ENCODE measurements at regions not wholly inside any gene's neighbourhood (a gene's known extent, or its start where the extent isn't known, plus 50 kb on each side); places are given as distances from the start of the nearest gene placed in this dataset.

DNA sequence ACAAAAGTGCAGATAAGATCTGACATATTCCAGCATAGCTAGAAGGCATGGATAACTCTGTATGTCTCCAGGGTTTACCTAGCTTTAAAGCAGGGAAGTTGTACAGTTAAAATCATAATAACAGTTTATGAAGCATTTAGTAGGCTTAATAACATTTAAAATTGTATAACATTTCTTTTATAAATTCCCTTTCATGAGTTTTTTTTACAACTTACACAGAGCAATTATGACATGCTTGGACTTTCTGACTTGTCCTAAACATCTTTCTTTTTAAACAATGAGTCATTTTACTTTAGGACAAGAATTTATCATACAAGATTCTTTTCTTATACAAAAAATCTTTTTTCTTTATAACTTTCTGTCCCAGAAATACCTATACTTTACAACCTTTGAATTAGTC, 408.5 kb upstream of the NEGR1 start:
- Mint-ChIP-seq H3K4me1 (ENCODE audit: low read depth) (no peaks in the 10 kb centered on the region), H3K4me3 (no peak overlapping the region), H3K27me3 (ENCODE audit: insufficient read depth) (no peaks in the 10 kb centered on the region), H3K36me3 (ENCODE audit: low read depth) (no peaks in the 10 kb centered on the region), H3K9me3 (no peaks in the 10 kb centered on the region), H3K27ac (no peak overlapping the region)
- intact Hi-C loops (cut with micrococcal nuclease): no loop called here
- no peak for DNase-seq (ENCODE audit: low spot score)

DNA sequence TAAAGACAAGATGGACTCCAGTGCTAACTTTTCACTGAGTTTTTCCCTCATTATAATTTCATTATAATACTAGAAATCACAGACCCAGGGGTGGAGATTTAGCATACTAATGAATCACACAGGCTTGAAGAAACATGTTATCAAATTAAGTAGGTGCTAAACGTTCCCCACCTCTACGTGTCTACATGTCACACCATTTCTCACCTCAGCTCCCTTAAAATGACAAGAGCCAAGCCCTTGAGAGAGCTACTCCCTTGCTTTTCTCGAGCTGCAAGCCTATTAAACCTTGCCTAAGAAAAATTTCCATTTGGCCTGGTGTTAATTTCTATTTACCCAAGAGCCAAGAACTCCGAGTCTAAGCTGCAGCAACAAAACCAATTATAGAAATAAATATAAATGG, 396.3 kb upstream of the NEGR1 start:
- Mint-ChIP-seq H3K4me1 (ENCODE audit: low read depth) (no peaks in the 10 kb centered on the region), H3K9me3 (no peaks in the 10 kb centered on the region), H3K27me3 (ENCODE audit: insufficient read depth) (no peaks in the 10 kb centered on the region), H3K4me3 (no peak overlapping the region), H3K27ac (no peak overlapping the region), H3K36me3 (ENCODE audit: low read depth) (no peaks in the 10 kb centered on the region)
- intact Hi-C loops (cut with micrococcal nuclease): no loop called here
- DNase-seq (ENCODE audit: low spot score): no peak

DNA sequence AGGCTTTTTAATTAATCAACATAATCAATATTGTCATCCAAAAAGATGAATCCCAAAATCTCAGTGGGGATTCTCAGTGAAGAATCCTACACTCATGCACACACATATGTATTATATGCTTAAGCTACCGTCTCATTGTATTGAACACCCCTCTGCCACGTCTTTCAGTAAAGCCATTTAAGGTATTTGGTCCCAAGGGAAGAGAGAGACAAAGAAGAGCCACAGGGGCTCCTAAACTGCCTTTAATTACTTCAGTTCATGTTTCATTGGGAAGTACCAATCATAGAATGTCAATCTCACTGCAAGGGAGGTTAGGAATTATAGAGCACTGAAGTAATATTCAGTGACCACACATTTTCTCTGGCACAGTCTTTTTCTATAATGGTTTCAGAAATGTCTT, 388.6 kb upstream of the NEGR1 start:
- no peak overlapping the region for H3K27ac Mint-ChIP-seq
- no peaks in the 10 kb centered on the region for H3K4me1 Mint-ChIP-seq (ENCODE audit: low read depth)
- H3K9me3 Mint-ChIP-seq: no peaks in the 10 kb centered on the region
- intact Hi-C loops (cut with micrococcal nuclease): no loop called here
- no peak overlapping the region for H3K4me3 Mint-ChIP-seq
- H3K36me3 Mint-ChIP-seq (ENCODE audit: low read depth): no peaks in the 10 kb centered on the region
- H3K27me3 Mint-ChIP-seq (ENCODE audit: insufficient read depth): no peaks in the 10 kb centered on the region
- DNase-seq (ENCODE audit: low spot score): no peak

DNA sequence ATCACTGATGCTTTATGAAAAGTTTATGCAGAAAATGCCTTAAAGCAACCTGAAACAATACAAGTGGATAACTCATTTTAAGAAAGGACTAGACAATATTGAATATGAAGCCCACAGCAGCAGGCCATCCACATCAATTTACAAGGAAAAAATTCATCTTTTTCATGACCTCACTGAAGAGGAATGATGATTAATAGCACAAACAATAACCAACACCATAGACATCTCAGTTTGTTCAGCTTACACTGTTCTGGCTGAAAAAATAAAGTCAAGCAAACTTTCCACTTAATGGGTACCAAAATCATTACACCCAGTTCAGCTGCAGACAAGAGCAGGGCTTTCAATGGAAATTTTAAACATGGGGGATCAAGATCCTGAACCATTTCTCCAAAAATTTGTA, 380.6 kb upstream of the NEGR1 start:
- DNase-seq (ENCODE audit: low spot score): no peak
- no peaks in the 10 kb centered on the region for H3K36me3 Mint-ChIP-seq (ENCODE audit: low read depth)
- no peak overlapping the region for H3K4me3 Mint-ChIP-seq
- no peak overlapping the region for H3K27ac Mint-ChIP-seq
- intact Hi-C loops (cut with micrococcal nuclease): no loop called here
- no peaks in the 10 kb centered on the region for H3K4me1 Mint-ChIP-seq (ENCODE audit: low read depth)
- H3K27me3 Mint-ChIP-seq (ENCODE audit: insufficient read depth): no peaks in the 10 kb centered on the region
- peaks cover 2% of the 10 kb centered on the region for H3K9me3 Mint-ChIP-seq

DNA sequence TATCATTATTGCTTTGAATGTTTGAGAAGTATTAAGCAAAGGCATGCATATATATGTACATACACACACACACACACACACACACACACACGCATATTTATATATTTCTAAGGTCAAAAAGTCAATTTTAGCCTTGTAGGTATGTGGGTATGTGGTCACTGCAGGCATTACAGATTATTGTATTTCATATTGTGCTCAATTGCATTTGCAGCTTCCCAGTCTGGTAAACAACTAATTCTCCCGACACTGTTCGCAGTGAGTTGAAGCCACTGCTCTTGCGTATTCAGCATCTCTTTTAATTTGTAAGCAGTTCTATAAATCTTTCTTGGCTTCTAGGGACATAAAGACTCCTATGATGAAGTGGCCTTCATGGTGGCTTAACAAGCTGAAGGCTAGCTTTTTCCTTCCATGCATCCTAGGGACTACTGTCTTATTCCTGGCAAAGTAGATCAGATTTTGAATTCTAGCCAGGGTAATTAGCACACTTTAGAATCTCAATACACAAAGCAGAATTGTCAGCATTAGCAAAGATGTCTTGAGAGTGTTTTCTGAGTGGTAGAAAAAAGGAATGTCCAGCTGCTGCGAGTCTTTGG, 368.6 kb upstream of the NEGR1 start:
- H3K9me3 Mint-ChIP-seq: no peaks in the 10 kb centered on the region
- H3K4me1 Mint-ChIP-seq (ENCODE audit: low read depth): no peaks in the 10 kb centered on the region
- no peak overlapping the region for H3K4me3 Mint-ChIP-seq
- no peaks in the 10 kb centered on the region for H3K27me3 Mint-ChIP-seq (ENCODE audit: insufficient read depth)
- no peak overlapping the region for H3K27ac Mint-ChIP-seq
- no peak for DNase-seq (ENCODE audit: low spot score)
- intact Hi-C loops (cut with micrococcal nuclease): no loop called here
- H3K36me3 Mint-ChIP-seq (ENCODE audit: low read depth): no peaks in the 10 kb centered on the region

DNA sequence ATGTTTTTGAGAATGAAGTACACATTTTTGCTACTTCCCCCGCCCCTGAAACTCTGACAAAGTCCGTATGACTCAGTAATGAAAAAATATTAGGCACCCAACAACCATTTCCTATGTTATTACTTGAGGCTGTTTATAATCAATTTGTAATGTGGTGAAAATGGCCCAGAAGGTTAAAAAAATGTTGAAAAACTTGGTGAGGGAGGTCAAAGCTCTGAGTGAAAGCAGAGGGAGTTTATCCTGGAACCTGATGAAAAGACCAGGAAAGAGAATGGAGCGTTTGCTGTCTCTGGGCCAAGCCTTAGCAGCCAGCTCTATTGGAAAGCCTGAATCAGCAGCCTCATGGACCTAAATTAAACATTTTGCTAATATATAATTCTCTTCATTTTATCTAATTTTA, 367.7 kb upstream of the NEGR1 start:
- Mint-ChIP-seq H3K4me3 (no peak overlapping the region), H3K27me3 (ENCODE audit: insufficient read depth) (no peaks in the 10 kb centered on the region), H3K4me1 (ENCODE audit: low read depth) (no peaks in the 10 kb centered on the region), H3K9me3 (no peaks in the 10 kb centered on the region), H3K36me3 (ENCODE audit: low read depth) (no peaks in the 10 kb centered on the region), H3K27ac (no peak overlapping the region)
- intact Hi-C loops (cut with micrococcal nuclease): no loop called here
- no peak for DNase-seq (ENCODE audit: low spot score)

DNA sequence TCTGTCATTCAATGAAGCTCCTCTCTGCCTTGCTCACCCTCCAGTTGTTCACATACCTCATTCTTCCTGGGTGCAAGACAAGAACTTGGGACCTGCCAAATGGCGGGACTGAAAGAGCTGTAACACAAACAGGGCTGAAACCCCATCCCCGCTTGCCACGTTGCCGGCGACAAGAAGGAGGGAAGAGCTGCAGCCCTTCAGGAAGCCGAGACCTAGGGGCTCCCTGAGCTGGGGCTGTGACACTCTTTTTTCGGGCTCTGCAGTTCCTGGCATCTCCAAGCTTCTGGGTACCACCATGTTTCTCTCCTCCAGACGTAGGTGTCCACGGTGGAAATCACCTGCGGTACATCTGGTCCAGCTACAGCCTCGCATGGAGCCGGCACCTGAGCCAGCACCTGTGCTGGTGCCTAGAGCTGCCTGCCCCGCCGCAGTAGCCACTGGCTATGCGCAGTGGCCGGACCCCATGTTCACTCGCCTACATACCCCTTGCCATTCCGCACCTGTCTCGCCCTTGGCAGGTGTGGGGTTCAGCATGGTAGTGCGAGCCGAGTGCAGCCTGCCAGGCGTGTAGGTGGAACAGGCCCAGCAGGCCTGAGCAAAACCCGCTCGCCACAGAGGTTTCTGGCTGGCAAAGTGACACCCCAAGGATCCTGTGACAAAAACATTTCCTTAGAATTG, 367.0 kb upstream of the NEGR1 start:
- H3K4me1 Mint-ChIP-seq (ENCODE audit: low read depth): no peaks in the 10 kb centered on the region
- H3K27me3 Mint-ChIP-seq (ENCODE audit: insufficient read depth): no peaks in the 10 kb centered on the region
- no peaks in the 10 kb centered on the region for H3K9me3 Mint-ChIP-seq
- no peak overlapping the region for H3K4me3 Mint-ChIP-seq
- no peaks in the 10 kb centered on the region for H3K36me3 Mint-ChIP-seq (ENCODE audit: low read depth)
- no peak for DNase-seq (ENCODE audit: low spot score)
- intact Hi-C loops (cut with micrococcal nuclease): no loop called here
- no peak overlapping the region for H3K27ac Mint-ChIP-seq

DNA sequence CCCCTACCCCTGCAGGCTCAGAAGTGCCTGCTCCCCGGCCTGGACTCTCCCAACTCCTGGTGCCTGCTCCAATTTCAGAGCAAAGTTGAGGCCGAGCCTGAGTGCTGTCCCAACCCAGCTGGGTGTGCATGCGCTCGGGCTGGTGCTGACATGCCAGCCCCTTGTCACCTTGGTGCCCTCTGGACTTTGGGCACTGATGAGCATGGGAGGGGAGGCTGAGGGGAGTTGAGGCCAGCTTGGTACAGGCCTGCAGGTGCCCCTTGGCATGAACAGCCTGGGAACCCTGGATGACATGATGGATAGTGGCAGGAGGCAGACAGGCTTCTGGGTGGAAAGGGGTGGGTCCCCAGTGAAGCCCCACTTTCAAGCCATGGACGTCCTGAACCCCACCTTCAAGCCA, 366.1 kb upstream of the NEGR1 start:
- H3K36me3 Mint-ChIP-seq (ENCODE audit: low read depth): no peaks in the 10 kb centered on the region
- no peaks in the 10 kb centered on the region for H3K27me3 Mint-ChIP-seq (ENCODE audit: insufficient read depth)
- no peaks in the 10 kb centered on the region for H3K4me1 Mint-ChIP-seq (ENCODE audit: low read depth)
- no peaks in the 10 kb centered on the region for H3K9me3 Mint-ChIP-seq
- H3K27ac Mint-ChIP-seq: no peak overlapping the region
- intact Hi-C loops (cut with micrococcal nuclease): no loop called here
- no peak overlapping the region for H3K4me3 Mint-ChIP-seq
- DNase-seq (ENCODE audit: low spot score): no peak

DNA sequence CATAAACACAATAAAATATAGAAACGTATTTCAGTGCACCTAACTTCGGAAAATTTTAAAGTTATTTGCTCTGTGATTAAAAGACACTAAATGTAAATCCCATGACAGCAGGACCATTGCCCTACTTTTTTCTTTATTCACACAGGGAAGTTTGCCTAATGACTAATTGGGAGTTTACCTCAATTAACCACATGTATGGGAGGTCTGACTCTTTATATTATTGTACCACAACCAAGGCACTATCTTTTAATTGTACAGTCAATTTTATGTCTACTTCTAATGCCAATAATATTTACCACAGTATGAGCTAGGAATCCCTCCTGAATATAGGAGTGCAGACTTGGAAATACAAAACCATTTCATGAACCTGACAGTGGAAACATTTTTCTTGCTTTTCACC, 360.8 kb upstream of the NEGR1 start:
- intact Hi-C loops (cut with micrococcal nuclease): no loop called here
- Mint-ChIP-seq H3K4me1 (ENCODE audit: low read depth) (no peaks in the 10 kb centered on the region), H3K27ac (no peak overlapping the region), H3K36me3 (ENCODE audit: low read depth) (no peaks in the 10 kb centered on the region), H3K27me3 (ENCODE audit: insufficient read depth) (no peaks in the 10 kb centered on the region), H3K4me3 (no peak overlapping the region), H3K9me3 (no peaks in the 10 kb centered on the region)
- no peak for DNase-seq (ENCODE audit: low spot score)

DNA sequence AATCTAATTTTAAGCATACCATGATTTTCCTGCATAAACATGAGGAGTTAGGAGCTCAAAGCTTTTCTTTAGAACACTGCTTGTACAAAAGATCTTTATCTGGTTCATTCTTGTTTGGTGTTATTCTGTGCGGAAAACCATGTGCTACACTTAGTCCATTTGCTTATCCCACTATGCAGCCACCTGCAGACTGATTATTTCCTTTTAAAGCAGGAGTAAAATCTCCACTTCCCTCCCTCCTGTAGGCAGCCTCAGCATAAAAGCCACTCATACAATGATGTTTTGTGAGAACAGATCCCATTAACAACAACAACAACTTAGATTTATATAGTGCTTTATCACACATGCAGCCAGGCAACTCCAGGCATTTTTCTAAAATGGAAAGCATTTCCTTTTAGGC, 355.3 kb upstream of the NEGR1 start:
- intact Hi-C loops (cut with micrococcal nuclease): no loop called here
- no peaks in the 10 kb centered on the region for H3K9me3 Mint-ChIP-seq
- no peaks in the 10 kb centered on the region for H3K36me3 Mint-ChIP-seq (ENCODE audit: low read depth)
- H3K4me3 Mint-ChIP-seq: no peak overlapping the region
- H3K27me3 Mint-ChIP-seq (ENCODE audit: insufficient read depth): no peaks in the 10 kb centered on the region
- no peak for DNase-seq (ENCODE audit: low spot score)
- no peak overlapping the region for H3K27ac Mint-ChIP-seq
- H3K4me1 Mint-ChIP-seq (ENCODE audit: low read depth): no peaks in the 10 kb centered on the region

DNA sequence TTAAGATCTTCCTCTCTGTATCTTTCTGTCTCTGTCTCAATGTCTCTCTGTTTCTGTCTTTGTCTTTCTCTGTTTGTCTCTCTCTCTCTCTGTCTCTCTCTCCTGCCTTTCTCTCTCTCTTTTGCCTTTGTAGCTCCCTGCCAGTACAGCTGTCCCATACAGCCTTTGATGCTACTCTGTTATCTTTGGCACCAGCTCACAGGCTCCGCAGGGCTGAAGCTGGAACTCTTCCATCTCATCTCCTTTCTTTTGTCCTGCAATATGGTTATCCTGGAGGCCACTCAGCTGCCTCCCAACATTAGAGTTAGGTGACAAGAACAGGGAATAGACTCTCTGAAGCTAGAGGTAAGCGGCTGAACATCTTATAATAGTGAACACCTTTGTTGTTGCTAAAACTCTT, 354.3 kb upstream of the NEGR1 start:
- H3K36me3 Mint-ChIP-seq (ENCODE audit: low read depth): no peaks in the 10 kb centered on the region
- intact Hi-C loops (cut with micrococcal nuclease): no loop called here

DNA sequence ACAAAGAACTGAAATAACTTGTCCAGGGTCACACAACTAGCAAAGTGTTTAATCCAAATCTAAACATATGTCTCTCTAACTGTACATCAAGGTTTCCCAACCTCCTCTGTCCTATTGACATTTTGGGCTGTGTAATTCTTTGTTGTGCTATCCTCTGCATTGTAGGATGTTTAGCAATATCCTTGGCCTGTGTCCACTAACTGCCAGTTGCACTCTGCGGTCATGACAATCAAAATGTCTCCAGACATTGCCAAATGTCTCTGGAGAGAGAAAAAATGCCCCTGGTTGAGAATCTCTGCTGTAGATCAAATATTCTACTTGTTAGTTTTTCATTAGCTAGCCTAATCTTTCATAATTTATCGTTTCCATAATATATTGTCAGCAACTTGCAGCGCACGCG, 353.4 kb upstream of the NEGR1 start:
- Mint-ChIP-seq H3K9me3 (no peaks in the 10 kb centered on the region), H3K27me3 (ENCODE audit: insufficient read depth) (no peaks in the 10 kb centered on the region), H3K4me3 (no peak overlapping the region), H3K36me3 (ENCODE audit: low read depth) (no peaks in the 10 kb centered on the region), H3K4me1 (ENCODE audit: low read depth) (no peaks in the 10 kb centered on the region), H3K27ac (no peak overlapping the region)
- intact Hi-C loops (cut with micrococcal nuclease): no loop called here
- DNase-seq (ENCODE audit: low spot score): no peak

More for the DNA sequence above, 354.3 kb upstream of the NEGR1 start:
- Mint-ChIP-seq H3K4me3 (no peak overlapping the region), H3K4me1 (ENCODE audit: low read depth) (no peaks in the 10 kb centered on the region), H3K27ac (no peak overlapping the region), H3K9me3 (no peaks in the 10 kb centered on the region), H3K27me3 (ENCODE audit: insufficient read depth) (no peaks in the 10 kb centered on the region)
- no peak for DNase-seq (ENCODE audit: low spot score)

DNA sequence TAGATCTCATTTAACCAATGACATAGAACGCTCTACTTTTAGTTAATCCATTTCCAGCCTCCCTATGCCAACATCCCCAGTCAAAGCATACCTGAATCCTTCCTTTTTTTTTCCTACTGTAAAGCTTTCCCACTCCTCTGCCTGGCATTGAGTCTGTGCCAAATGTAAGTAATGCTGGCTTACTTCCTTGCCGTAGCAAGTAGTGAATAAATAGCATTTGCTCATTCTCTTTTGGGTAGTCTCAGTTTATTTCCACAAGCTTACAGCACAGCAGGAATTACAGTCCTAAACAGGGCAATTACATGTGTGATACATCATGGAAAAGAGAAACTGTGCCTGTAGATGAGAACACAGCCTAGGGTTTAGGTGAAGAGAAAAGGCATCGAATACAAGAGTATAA, 352.6 kb upstream of the NEGR1 start:
- H3K4me1 Mint-ChIP-seq (ENCODE audit: low read depth): no peaks in the 10 kb centered on the region
- H3K27me3 Mint-ChIP-seq (ENCODE audit: insufficient read depth): no peaks in the 10 kb centered on the region
- DNase-seq (ENCODE audit: low spot score): no peak
- H3K9me3 Mint-ChIP-seq: no peaks in the 10 kb centered on the region
- H3K4me3 Mint-ChIP-seq: no peak overlapping the region
- H3K27ac Mint-ChIP-seq: no peak overlapping the region
- no peaks in the 10 kb centered on the region for H3K36me3 Mint-ChIP-seq (ENCODE audit: low read depth)
- intact Hi-C loops (cut with micrococcal nuclease): no loop called here

DNA sequence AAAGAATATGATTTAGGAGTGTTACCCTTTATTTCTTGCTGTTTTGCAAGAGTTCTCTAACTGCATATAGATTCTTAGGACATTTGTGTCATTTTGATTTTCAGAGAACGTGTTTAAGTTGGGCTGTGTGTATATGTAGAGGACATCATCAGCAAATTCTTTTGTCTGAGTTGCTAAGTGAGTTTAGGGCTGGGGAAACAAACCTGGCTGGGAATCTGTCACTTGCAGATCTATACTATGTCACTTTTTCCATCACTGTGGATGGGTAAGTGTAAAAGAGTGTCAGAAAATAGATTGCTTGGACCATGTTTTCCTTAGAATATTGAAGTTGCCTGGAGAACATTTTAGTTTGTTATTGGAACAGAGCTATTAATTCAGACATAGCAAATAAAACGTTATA, 349.1 kb upstream of the NEGR1 start:
- Mint-ChIP-seq H3K27me3 (ENCODE audit: insufficient read depth) (no peaks in the 10 kb centered on the region), H3K36me3 (ENCODE audit: low read depth) (no peaks in the 10 kb centered on the region), H3K27ac (no peak overlapping the region), H3K4me3 (no peak overlapping the region), H3K4me1 (ENCODE audit: low read depth) (no peaks in the 10 kb centered on the region), H3K9me3 (no peaks in the 10 kb centered on the region)
- intact Hi-C loops (cut with micrococcal nuclease): no loop called here
- DNase-seq (ENCODE audit: low spot score): no peak

All from activated T-helper 1 cell treated with anti-CD3 and anti-CD28 coated beads, Interleukin-12 subunit alpha, Interleukin-12 subunit beta, Interleukin-2, Interleukin-4 antibody, amounts not matched to agents 30 ng/mL and 10 ng/mL and 1 ng/mL, durations not matched to agents 14 hours and 24 hours and 36 hours (primary cell).